PC-9 (cell line): ENCODE measurements at regions not wholly inside any gene's neighbourhood (a gene's known extent, or its start where the extent isn't known, plus 50 kb on each side); places are given as distances from the start of the nearest gene placed in this dataset.

Experiments used
- CTCF ChIP-seq: fragments of 200-600 bp; sonication (generic); conservative IDR thresholded peaks from 2 replicates; pipeline ENCODE4 v1.6.1; 2017; ENCODE audit warnings: mixed run types, antibody characterized with exemption, mild to moderate bottlenecking, moderate library complexity
- EZH2 ChIP-seq: fragments of 200-600 bp; sonication (generic); IDR thresholded peaks from 2 replicates; pipeline ENCODE4 v1.8.0; 2017; ENCODE audit warnings: antibody characterized with exemption, low read depth

DNA sequence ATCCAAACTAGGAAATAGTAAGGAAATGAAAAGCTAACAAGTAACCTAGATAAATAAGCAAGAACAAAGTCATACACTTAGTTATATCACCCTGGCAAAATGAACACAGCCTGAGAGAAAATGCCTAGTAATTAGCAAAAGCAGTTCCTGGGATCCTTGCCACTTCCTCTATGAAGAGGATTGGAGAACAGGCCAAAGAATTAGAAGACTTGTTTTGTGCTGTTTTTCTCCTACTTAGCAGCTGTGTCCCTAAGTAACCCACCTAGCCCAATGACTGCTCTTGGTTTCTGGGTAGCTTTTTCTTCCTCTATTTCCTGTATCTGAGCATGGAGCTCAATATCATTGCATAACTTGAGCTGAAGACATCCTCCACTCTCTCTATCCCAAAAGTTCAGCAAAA, 713.9 kb downstream of the ETS1 start:
- TF ChIP-seq EZH2 (no peak), CTCF (no peak)
